T-cell (primary cell): ENCODE measurements at regions not wholly inside any gene's neighbourhood (a gene's known extent, or its start where the extent isn't known, plus 50 kb on each side); places are given as distances from the start of the nearest gene placed in this dataset.

Experiments
- ATAC-seq, 4 experiments: fragments of 200-7000 bp in 3 of 4; fragments of 150-1000 bp in 1 of 4; cut with Tn5 transposase; replicated peaks in 1 of 4; 1 replicate in 3 of 4; 2 replicates in 1 of 4; pipeline ENCODE4 v1.10.0; 2021; ENCODE audit warnings: moderate library complexity in 3 of 4, mild to moderate bottlenecking in 2 of 4, moderate number of reproducible peaks in 1 of 4
- CTCF ChIA-PET, 2 donors: fragments of 300-600 bp; sonication (Branson Sonifier 250); formaldehyde crosslinking; loops; one replicate each; lab custom pipeline; 2022; ENCODE audit warnings: antibody characterized with exemption in 2 of 2; lab: Charles Lee
- POLR2A ChIA-PET, 2 donors: fragments of 300-600 bp; sonication (Branson Sonifier 250); formaldehyde crosslinking; loops; one replicate each; lab custom pipeline; 2022; ENCODE audit warnings: antibody characterized with exemption in 2 of 2; lab: Charles Lee
- DNase-seq, 35 experiments: peaks; one replicate each; pipeline versions ENCODE4 v3.0.0 to v3.0.0-alpha.2; 2013 to 2023
- H3K27ac ChIP-seq: one replicate; pipeline ENCODE4 v1.5.1; 2013; ENCODE audit warnings: low read length
- H3K27me3 ChIP-seq, 2 experiments: replicated peaks in 1 of 2; 1 replicate in 1 of 2; 2 replicates in 1 of 2; pipeline versions ENCODE4 v1.6.1 to v1.7.0; 2013; ENCODE audit warnings: low read length in 1 of 2, mixed read lengths in 1 of 2; ENCODE audit not compliant: control insufficient read depth in 2 of 2, insufficient read depth in 2 of 2; ENCODE audit errors: extremely low read depth in 1 of 2
- H3K36me3 ChIP-seq, 2 donors: 1 replicate in 1 of 2; 2 replicates in 1 of 2; pipeline versions ENCODE4 v1.6.1 to v1.7.0; 2013; ENCODE audit warnings: low read length in 1 of 2; ENCODE audit not compliant: control insufficient read depth in 2 of 2, insufficient read depth in 1 of 2; ENCODE audit errors: extremely low read depth in 1 of 2
- H3K4me1 ChIP-seq, 2 experiments: 1 replicate in 1 of 2; 2 replicates in 1 of 2; pipeline versions ENCODE4 v1.6.1 to v1.7.0; 2013; ENCODE audit warnings: low read length in 2 of 2, mixed read lengths in 1 of 2; ENCODE audit not compliant: insufficient read depth in 2 of 2, control insufficient read depth in 1 of 2; ENCODE audit errors: extremely low read depth in 1 of 2
- H3K4me3 ChIP-seq, 2 donors: 1 replicate in 1 of 2; 2 replicates in 1 of 2; pipeline versions ENCODE4 v1.5.1 to v1.7.0; 2013; ENCODE audit warnings: mild to moderate bottlenecking in 2 of 2, low read length in 1 of 2, moderate library complexity in 1 of 2; ENCODE audit not compliant: control insufficient read depth in 1 of 2; ENCODE audit errors: extremely low read depth in 1 of 2
- H3K9me3 ChIP-seq: 2 replicates; pipeline ENCODE4 v1.7.0; 2013
- H3K27ac Mint-ChIP-seq, 2 donors: one replicate each; pipeline ENCODE4 v1.8.0; 2020 to 2021; ENCODE audit warnings: mild to moderate bottlenecking in 2 of 2, mixed read lengths in 2 of 2
- H3K27me3 Mint-ChIP-seq, 2 donors: one replicate each; pipeline ENCODE4 v1.8.0; 2021 to 2022; ENCODE audit warnings: mixed read lengths in 2 of 2
- H3K36me3 Mint-ChIP-seq: one replicate; pipeline ENCODE4 v1.8.0; 2021; ENCODE audit warnings: mixed read lengths
- H3K4me1 Mint-ChIP-seq, 3 donors: one replicate each; pipeline ENCODE4 v1.8.0; 2020 to 2022; ENCODE audit warnings: mixed read lengths in 3 of 3, mild to moderate bottlenecking in 1 of 3
- H3K4me3 Mint-ChIP-seq, 3 donors: one replicate each; pipeline ENCODE4 v1.8.0; 2020 to 2022; ENCODE audit warnings: mild to moderate bottlenecking in 3 of 3, mixed read lengths in 3 of 3, moderate library complexity in 3 of 3
- H3K9me3 Mint-ChIP-seq, 3 donors: one replicate each; pipeline ENCODE4 v1.8.0; 2020 to 2022; ENCODE audit warnings: mixed read lengths in 3 of 3
- WGBS: methylation state at CpG from one replicate; pipeline ENCODE4 v1.1.5; 2013; ENCODE audit warnings: missing lambda C conversion rate; ENCODE audit not compliant: insufficient coverage; 5-methylcytosine and 5-hydroxymethylcytosine counted together

GRCh38 chr7:136528329-136528728 is 340.1 kb upstream of the CHRM2 start:
- no peaks in the 10 kb centered on the region for H3K9me3 ChIP-seq
- no peaks in the 10 kb centered on the region for H3K36me3 ChIP-seq
- WGBS, result no CpG with 5 or more reads among the region's 2 CpGs
- no peak overlapping the region for H3K4me3 ChIP-seq
- ATAC-seq (no peak), DNase-seq (no peak)
- Mint-ChIP-seq H3K27me3 (no peaks in the 10 kb centered on the region), H3K9me3 (peaks cover 12 to 34% (median 19%) of the 10 kb centered on the region in 3 donors), H3K4me1 (no peaks in the 10 kb centered on the region), H3K36me3 (no peaks in the 10 kb centered on the region), H3K27ac (no peak overlapping the region), H3K4me3 (no peak overlapping the region)
- H3K4me1 ChIP-seq, result no peaks in the 10 kb centered on the region
- POLR2A ChIA-PET, result no interaction called here
- no peaks in the 10 kb centered on the region for H3K27me3 ChIP-seq
- H3K27ac ChIP-seq, result no peak overlapping the region
- CTCF ChIA-PET, result no interaction called here

GRCh38 chr7:136527554-136527953 is 340.9 kb upstream of the CHRM2 start:
- Mint-ChIP-seq H3K27ac (no peak overlapping the region), H3K36me3 (no peaks in the 10 kb centered on the region), H3K4me1 (no peaks in the 10 kb centered on the region), H3K27me3 (no peaks in the 10 kb centered on the region), H3K9me3 (peaks cover 11 to 29% (median 13%) of the 10 kb centered on the region in 3 donors), H3K4me3 (no peak overlapping the region)
- H3K27ac ChIP-seq, result no peak overlapping the region
- H3K4me3 ChIP-seq, result no peak overlapping the region
- no peaks in the 10 kb centered on the region for H3K4me1 ChIP-seq
- DNase-seq (no peak), ATAC-seq (no peak)
- 80% methylated on average over 1 of the region's 1 CpG for whole genome bisulfite sequencing
- POLR2A ChIA-PET, result no interaction called here
- no peaks in the 10 kb centered on the region for H3K27me3 ChIP-seq
- CTCF ChIA-PET, result no interaction called here
- H3K36me3 ChIP-seq, result no peaks in the 10 kb centered on the region
- H3K9me3 ChIP-seq, result no peaks in the 10 kb centered on the region

- Mint-ChIP-seq H3K4me3 (no peak overlapping the region), H3K27ac (no peak overlapping the region), H3K27me3 (no peaks in the 10 kb centered on the region), H3K4me1 (no peaks in the 10 kb centered on the region), H3K36me3 (no peaks in the 10 kb centered on the region), H3K9me3 (peaks cover 7 to 27% (median 10%) of the 10 kb centered on the region in 3 donors)
- no peak for DNase-seq
- WGBS, result 55% methylated on average over 4 of the region's 7 CpGs
- Histone ChIP-seq H3K9me3 (no peaks in the 10 kb centered on the region), H3K4me1 (no peaks in the 10 kb centered on the region), H3K4me3 (no peak overlapping the region), H3K27ac (no peak overlapping the region), H3K27me3 (no peaks in the 10 kb centered on the region), H3K36me3 (no peaks in the 10 kb centered on the region)
- CTCF ChIA-PET, result no interaction called here
- POLR2A ChIA-PET, result interaction anchor here in 1 of 2 donors (0.5 kb wide), 1 partner anchor 58 kb away, joined by 4 read pairs; no protein-coding TSS in a partner anchor
- no peak for ATAC-seq
Measured at GRCh38 chr7:136526408-136527105, 341.9 kb upstream of the CHRM2 start.

- Mint-ChIP-seq H3K9me3 (peaks cover 6 to 22% (median 7%) of the 10 kb centered on the region in 3 donors), H3K4me1 (no peaks in the 10 kb centered on the region), H3K36me3 (no peaks in the 10 kb centered on the region), H3K27ac (no peak overlapping the region), H3K27me3 (no peaks in the 10 kb centered on the region), H3K4me3 (no peak overlapping the region)
- Histone ChIP-seq H3K9me3 (no peaks in the 10 kb centered on the region), H3K27me3 (no peaks in the 10 kb centered on the region), H3K36me3 (no peaks in the 10 kb centered on the region), H3K27ac (no peak overlapping the region), H3K4me1 (no peaks in the 10 kb centered on the region), H3K4me3 (no peak overlapping the region)
- POLR2A ChIA-PET, result interaction anchor here in 1 of 2 donors (0.5 kb wide), 1 partner anchor 143 kb away, joined by 3 read pairs; no protein-coding TSS in a partner anchor
- CTCF ChIA-PET, result no interaction called here
- no peak for DNase-seq
- WGBS, result no CpG with 5 or more reads among the region's 3 CpGs
- ATAC-seq, result no peak
Measured at GRCh38 chr7:136523571-136523970, 344.9 kb upstream of the CHRM2 start.

GRCh38 chr7:136517971-136518370 is 350.5 kb upstream of the CHRM2 start:
- Histone ChIP-seq H3K4me3 (no peak overlapping the region), H3K27me3 (no peaks in the 10 kb centered on the region), H3K9me3 (no peaks in the 10 kb centered on the region), H3K4me1 (no peaks in the 10 kb centered on the region), H3K36me3 (no peaks in the 10 kb centered on the region), H3K27ac (no peak overlapping the region)
- DNase-seq, result no peak
- POLR2A ChIA-PET, result no interaction called here
- WGBS, result no CpG with 5 or more reads among the region's 1 CpG
- Mint-ChIP-seq H3K9me3 (peaks cover 5 to 9% (median 8%) of the 10 kb centered on the region in 3 donors), H3K27me3 (no peaks in the 10 kb centered on the region), H3K36me3 (no peaks in the 10 kb centered on the region), H3K4me3 (no peak overlapping the region), H3K27ac (no peak overlapping the region), H3K4me1 (no peaks in the 10 kb centered on the region)
- ATAC-seq, result no peak
- CTCF ChIA-PET, result interaction anchor here in 1 of 2 donors (0.6 kb wide), 1 partner anchor 9 kb away, joined by 3 read pairs; no protein-coding TSS in a partner anchor

GRCh38 chr7:136514776-136515175 is 353.7 kb upstream of the CHRM2 start:
- no peaks in the 10 kb centered on the region for H3K4me1 Mint-ChIP-seq
- no peak for ATAC-seq
- Histone ChIP-seq H3K36me3 (no peaks in the 10 kb centered on the region), H3K4me3 (no peak overlapping the region), H3K9me3 (no peaks in the 10 kb centered on the region), H3K27me3 (no peaks in the 10 kb centered on the region), H3K27ac (no peak overlapping the region), H3K4me1 (no peaks in the 10 kb centered on the region)
- no peak overlapping the region for H3K27ac Mint-ChIP-seq
- no peaks in the 10 kb centered on the region for H3K27me3 Mint-ChIP-seq
- WGBS, result 100% methylated on average over 1 of the region's 2 CpGs
- no peaks in the 10 kb centered on the region for H3K36me3 Mint-ChIP-seq
- H3K4me3 Mint-ChIP-seq, result no peak overlapping the region
- ChIA-PET CTCF (no interaction called here), POLR2A (no interaction called here)
- DNase-seq, result no peak
- peaks cover 5 to 13% (median 7%) of the 10 kb centered on the region in 3 donors for H3K9me3 Mint-ChIP-seq
